ENCODE measurements at regions not wholly inside any gene's neighbourhood (a gene's known extent, or its start where the extent isn't known, plus 50 kb on each side); places are given as distances from the start of the nearest gene placed in this dataset.

- DNase-seq (ENCODE audit: low read depth in 2 of 2), result no peak
- no peak for TF ChIP-seq CTCF (IDR thresholded peaks at IDR 0.05; ENCODE audit: low read depth, low read length)
- H3K4me3 ChIP-seq (replicated peaks in 1 of 2; ENCODE audit: low read depth in 2 of 2, low read length in 2 of 2), result no peak overlapping the region
Observed at GRCh38 chr4:186934841-186935443, 211.3 kb upstream of the FAT1 start.

- no peak overlapping the region for H3K4me3 ChIP-seq (replicated peaks in 1 of 2; ENCODE audit: low read depth in 2 of 2, low read length in 2 of 2)
- DNase-seq (ENCODE audit: low read depth in 2 of 2), result no peak
- no peak for TF ChIP-seq CTCF (IDR thresholded peaks at IDR 0.05; ENCODE audit: low read depth, low read length)
Observed at GRCh38 chr4:186935901-186936300, 212.2 kb upstream of the FAT1 start.

DNA sequence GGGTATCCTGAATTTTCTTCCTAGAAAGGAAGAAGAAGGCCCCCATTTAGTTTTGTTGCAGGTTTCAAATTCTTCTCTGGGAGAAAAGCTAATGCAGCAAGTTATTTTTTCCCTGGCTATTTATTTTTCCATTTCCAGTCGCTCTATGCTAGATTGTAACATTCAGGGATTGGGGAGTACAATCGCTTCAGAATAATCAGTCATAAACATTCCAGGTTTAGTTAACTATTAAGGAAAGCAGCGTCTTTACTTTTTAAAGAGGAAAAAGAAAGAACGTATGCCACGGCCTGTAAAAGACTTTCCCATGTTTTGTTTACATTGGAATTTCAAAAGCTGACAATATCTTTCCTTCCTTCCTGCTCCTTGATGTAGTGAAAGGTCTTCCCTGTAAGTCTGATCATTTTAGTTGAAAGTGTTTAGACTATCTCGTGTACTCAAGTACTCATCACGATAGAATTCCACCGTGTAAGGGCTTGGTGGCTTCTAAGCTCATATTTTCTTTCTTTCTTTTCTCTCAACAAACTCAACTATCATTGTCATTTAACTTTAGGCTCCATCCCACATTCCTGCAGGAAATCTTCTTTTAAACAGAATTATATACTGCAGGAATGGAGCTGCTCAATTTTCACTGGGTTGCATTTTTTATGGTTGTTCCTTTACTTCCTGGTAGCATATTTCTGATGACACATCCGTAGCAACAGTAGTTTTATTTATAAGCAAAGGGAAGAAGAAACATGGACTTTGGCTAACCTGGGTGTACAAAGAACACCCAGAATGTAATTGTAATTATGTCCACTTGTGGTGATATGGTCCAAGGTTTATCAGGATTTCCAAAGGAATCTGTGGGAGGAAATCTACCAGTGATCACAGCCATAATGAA, 213.1 kb upstream of the FAT1 start:
- TF ChIP-seq CTCF (IDR thresholded peaks at IDR 0.05; ENCODE audit: low read depth, low read length), result peak; percentile 24
- peak; percentile 75 to 86 for DNase-seq (ENCODE audit: low read depth in 2 of 2)
- peak overlapping the region in 1 of 2 donors; percentile 8 for H3K4me3 ChIP-seq (replicated peaks in 1 of 2; ENCODE audit: low read depth in 2 of 2, low read length in 2 of 2)

GRCh38 chr4:186939226-186939625, 215.6 kb upstream of the FAT1 start:
- no peak overlapping the region for H3K4me3 ChIP-seq (replicated peaks in 1 of 2; ENCODE audit: low read depth in 2 of 2, low read length in 2 of 2)
- no peak for DNase-seq (ENCODE audit: low read depth in 2 of 2)
- no peak for TF ChIP-seq CTCF (IDR thresholded peaks at IDR 0.05; ENCODE audit: low read depth, low read length)

DNA sequence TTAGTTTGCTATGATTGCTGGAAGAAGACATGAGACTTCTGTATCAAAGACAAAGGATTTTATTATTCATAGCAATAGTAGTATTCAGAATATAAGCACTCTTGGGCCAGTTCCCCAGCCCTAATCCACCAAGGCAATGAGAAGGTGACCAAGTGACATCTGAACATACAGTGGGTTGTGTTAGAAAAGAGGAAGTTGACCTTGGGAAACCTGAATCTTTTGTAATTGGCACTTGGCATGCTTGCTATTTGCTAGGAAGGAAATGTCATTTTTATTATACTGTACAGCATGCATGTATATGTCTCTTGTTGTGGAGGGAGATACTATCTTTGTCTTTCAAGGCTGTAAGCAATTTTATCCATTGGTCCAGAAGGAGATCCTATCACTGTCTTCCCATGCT, 216.1 kb upstream of the FAT1 start:
- H3K4me3 ChIP-seq (replicated peaks in 1 of 2; ENCODE audit: low read depth in 2 of 2, low read length in 2 of 2), result no peak overlapping the region
- DNase-seq (ENCODE audit: low read depth in 2 of 2), result no peak
- no peak for TF ChIP-seq CTCF (IDR thresholded peaks at IDR 0.05; ENCODE audit: low read depth, low read length)

- H3K4me3 ChIP-seq (replicated peaks in 1 of 2; ENCODE audit: low read depth in 2 of 2, low read length in 2 of 2), result no peak overlapping the region
- no peak for TF ChIP-seq CTCF (IDR thresholded peaks at IDR 0.05; ENCODE audit: low read depth, low read length)
- DNase-seq (ENCODE audit: low read depth in 2 of 2), result no peak
Observed at GRCh38 chr4:186940476-186940875, 216.8 kb upstream of the FAT1 start.

Data from cardiac fibroblast (primary cell).